ENCODE measurements at regions not wholly inside any gene's neighbourhood (a gene's known extent, or its start where the extent isn't known, plus 50 kb on each side); places are given as distances from the start of the nearest gene placed in this dataset.
"Not testable (repeated sequence)": the region's sequence is repeated elsewhere in the genome, so short reads cannot be mapped to it uniquely, and the experiment has no call there.

DNA sequence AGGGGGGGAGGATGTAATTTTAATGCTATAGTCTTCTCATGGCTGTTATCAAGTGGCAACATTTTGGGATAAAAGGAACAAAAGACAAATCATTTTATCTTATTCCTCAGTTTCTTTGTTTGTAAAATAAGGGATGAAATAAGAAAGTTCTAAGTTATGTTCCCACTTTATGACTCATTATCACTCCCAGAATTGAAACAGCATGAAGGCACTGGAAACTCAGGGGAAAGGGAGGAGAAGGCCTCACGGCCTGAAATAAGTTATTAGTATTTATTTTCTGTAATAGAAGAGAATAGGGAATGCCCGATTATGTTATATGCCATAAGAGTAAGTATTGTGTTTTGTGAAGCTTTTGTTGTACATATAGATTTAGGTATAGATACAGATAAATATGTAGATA lies 85.0 kb upstream of the NAMPT start:
- DNase-seq = no peak

DNA sequence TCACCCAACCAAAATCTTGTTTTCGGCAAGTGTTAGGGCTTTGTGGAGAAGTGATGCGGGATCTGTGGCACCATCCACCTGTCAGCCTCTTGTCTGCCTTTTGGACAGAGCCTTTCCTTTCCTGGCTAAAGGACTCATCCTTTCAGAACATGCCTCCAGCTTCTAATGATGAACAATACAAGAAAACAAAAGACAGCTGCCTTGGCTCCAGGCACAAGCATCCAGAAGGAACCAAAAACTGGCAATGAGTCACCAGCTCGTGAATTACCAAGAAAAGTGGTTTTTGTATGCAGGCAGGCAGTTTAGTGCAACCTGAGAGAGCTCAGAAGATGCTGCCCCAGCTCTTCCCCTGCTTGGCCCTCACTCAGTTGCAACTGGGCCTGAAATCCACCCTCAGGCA lies 84.6 kb upstream of the NAMPT start:
- DNase-seq = no peak

DNA sequence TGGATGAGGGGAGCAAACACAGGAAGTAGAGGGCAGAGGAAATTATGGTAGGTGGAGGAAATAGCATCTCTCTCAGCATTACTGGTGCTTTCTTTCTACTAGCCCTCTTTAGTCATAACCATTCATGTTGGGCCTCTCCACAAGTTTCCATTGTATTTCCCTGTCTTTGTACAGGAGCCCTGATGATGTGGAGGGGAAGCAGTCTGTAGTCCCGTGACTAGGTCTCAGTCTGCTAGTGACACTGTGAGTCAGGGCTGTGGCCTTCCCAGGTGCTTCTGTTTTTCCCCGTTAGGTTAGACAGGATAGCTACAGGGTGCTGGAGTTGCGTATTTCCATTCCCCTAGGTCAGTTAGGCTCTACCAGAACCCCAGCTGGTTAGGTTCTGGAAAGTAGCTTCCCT lies 82.9 kb upstream of the NAMPT start:
- DNase-seq = no peak

DNA sequence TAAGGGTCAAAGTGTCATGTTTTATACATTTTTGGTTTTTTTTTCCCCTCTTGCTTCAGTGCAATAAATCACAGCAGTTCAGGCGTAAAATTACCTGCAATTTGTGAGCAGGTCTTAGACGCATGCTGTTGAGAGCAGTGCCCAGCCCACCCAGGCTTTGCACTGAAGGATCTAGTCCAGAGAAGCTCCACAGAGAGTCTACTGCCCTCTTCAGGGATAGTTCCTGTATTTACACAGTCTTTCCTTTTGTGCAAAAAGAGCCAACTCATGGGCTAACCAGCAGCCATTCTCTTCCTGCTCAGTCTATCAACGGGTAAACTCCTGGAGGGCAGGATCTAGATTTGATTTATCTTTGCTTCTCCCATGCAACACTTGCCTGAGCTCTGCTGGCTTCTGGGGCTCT lies 82.2 kb upstream of the NAMPT start:
- DNase-seq = no peak

DNA sequence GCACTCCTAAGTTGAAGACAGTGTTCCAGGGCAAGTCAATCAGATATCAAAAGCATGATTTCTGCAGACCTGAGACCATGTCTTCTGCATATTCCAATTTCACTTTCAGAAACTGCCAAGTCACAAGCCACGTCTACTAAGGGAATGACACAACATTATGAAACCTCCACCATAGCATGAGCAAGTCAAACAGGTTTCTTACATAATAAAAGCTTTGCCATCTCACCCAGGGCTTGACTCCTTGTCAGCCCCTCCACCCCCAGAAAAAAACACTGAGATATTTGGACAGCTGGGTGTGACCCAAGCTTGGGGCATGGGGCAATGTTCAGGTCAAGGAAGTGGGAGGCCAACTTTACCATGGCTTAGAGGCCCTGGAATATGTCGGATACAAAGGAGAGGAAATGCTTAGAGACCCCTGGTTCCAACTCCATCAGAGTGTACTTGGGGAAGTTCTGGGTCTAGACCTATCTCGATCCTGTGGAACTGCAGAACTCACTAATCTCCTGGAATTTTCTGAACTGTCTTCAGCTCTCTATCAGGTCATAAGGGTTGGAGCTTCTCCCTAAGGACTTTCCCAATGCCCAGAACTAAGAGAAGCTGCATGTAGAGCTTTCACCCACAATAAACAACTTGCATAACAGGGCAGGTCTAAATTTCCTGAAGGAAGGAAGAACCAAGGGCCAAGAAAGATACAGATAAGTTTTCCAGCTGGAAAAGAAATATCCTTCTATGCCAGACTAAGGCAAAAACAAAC lies 80.6 kb upstream of the NAMPT start:
- DNase-seq = no peak

DNA sequence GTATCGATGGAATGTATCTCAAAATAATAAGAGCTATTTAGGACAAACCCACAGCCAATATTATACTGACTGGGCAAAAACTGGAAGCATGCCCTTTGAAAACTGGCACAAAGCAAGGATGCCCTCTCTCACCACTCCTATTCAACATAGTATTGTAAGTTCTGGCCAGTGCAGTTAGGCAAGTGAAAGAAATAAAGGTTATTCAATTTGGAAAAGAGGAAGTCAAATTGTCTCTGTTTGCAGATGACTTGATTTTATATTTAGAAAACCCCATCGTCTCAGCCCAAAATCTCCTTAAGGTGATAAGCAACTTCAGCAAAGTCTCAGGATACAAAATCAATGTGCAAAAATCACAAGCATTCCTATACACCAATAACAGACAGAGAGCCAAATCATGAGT lies 77.7 kb upstream of the NAMPT start:
- DNase-seq = not testable (repeated sequence)

DNA sequence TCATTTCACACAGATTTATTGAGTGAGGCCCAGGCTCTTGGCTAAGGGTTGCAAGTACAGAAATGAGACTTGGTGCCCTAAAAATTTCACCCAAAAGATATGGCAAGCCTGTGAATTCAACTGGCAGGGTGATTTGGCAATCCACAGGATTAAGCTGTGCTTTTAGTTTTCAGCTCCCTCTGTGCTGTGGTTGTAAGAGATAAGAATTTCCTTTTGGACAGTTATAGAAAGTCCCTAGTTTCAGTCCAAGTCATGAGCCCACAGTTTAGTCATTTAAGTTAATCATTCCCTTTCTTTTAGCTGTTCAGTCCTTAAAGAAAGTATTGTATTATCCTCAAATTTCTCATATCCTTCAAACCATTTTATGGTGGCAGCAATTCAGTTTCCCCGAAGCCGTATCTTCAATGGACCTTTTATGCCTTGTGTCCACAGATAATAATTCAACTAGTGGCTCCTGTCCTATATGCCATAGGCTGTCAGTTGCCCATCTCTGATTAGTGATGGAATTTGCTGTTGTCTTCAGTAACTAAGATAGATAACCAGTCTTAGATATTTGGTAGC lies 73.4 kb upstream of the NAMPT start:
- DNase-seq = no peak

DNA sequence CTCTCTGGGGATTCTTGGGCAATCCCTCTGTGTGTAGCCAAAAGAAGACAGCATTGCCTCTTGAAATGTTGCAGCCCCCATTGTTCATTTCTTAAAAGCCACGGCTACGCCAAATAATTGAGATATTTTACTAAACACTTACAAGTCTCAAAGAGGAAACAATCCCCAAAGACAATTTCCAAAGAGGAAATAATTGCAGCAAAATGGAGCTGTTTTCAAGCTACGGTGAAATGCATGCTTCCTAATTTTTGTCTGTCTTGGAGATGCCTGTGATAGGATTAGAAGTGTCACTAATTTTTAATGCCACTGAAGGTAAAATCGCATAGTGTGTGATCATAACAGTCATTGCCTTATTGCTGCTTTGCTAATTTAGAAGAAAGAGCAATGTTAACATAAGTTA lies 72.9 kb upstream of the NAMPT start:
- no peak for DNase-seq

DNA sequence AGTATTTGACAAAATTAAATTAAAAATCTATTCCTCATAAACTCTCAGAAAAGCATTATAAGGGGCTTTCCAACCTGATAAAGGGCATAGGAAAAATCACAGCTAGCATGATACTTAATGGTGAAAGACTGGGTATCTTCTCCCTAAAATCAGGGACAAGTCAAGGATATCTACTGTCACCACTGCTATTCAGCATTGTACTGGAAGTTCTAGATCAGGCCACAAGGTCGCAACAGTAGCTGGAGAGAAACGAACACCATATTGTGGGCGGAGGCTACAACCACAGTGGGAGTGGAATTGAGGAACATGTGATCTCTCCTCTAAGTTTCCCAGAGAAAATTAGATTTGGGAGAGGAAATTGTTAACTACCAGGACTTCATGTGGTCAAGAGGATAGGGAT lies 70.0 kb upstream of the NAMPT start:
- DNase-seq = no peak

DNA sequence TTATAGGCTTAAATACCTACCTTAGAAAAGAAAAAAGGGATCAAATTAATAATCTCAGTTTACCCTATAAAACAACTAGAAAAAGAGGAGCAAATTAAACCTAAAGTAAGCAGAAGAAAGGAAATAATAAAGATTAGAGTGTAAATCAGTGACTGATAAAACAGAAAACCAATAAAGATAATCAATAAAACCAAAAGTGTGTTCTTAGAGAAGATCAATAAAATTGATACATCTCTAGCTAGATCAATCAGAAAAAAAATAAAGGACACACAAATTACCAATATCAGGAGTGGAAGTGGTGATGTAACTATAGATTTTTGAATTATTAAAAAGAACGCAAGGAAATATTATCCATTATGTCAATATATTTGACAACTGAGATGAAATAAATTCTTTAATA lies 69.2 kb upstream of the NAMPT start:
- DNase-seq = no peak

DNA sequence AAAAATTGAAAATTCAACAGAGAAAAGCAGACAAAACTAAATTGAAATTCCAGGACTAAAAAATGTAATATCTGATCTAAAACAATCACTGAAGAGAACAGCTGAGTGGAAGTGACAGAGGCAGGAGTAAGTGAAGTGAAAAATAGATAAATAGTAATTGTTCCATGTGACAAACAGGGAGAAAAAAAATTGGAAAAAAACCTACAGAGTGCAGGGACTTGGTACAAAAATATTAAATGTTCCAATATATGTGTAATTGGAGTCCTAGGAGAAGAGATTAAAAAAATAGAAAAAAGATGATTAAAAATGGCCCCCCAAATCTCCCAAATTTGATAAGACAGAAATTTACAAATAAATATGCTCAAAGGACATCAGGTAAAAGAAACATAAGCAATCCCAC lies 63.4 kb upstream of the NAMPT start:
- DNase-seq = no peak

DNA sequence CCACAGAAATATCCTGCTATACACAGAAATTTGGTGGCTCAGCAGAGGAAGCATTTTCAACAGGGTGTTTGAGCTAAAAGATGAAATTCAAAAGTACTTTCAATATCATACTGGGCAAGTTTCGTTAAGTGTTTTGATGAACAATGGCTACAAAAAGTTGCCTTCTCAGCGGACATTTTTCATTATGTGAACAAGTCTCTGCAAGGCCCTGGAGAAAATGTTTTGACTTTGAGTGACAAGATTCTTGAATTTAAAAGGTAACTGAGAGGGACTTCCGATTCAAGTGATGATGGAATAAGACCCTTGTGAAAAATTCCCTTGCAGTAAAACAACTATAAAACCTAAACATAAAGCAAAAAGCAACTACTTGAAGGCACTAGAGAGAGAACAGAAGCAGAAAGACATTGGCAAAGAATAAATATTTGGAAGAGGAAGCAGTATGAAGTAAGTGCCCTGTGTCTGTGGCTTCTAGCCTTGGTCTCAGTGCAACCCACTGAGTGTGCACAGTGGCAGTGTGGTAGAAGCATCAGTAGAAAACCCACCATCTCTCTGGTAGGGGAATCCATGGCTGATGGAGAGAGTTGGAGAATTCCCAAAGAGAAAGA lies 62.5 kb upstream of the NAMPT start:
- DNase-seq = no peak

DNA sequence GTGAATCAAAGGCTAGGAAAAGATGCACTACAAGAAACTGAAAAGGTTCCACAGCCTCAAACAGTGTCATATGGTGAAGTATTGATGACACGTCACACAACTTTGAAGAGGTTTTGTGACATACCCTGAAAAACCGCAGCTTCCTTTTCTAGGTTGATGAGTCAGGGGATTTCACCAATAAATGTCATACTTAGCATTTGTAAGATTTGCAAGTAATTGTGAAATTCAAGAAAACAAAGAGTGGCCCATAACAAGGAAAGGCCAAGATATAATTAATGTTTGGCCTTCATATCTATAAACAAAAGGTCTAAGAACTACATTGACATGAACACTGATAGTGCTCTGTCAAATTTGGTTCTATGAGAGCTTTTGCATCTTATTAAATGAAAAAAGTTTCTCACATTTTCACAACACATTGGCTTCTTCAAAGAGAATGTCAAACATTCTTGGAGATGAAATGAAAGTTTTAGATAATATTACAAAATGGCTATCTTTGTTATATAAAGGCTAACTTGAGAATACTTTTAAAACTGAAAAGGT lies 62.0 kb upstream of the NAMPT start:
- DNase-seq = peak in 1 of 2 experiments; percentile 57

DNA sequence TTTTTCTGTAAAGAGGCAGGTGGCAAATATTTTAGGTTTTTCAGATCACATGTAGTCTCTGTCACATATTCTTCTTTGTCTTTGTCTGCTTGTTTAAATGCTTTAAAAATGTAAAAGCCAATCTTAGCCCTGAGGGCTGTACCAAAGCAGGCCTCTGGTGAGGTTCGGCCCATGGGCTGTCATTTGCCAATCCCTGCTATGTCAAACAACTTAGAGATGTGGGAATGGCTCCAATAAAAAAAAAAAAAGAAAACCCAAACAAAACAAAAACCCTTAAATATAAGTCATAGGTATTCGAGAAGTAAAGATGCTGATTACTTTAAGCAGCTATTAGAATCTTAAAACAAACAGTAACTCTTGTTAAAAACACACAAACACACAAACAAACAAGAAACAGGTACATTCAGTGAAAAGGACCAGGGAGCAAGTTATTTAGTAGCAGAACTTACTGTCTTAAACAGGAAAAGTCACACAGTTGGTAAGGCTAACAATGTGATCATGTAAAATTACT lies 61.4 kb upstream of the NAMPT start:
- DNase-seq = no peak

DNA sequence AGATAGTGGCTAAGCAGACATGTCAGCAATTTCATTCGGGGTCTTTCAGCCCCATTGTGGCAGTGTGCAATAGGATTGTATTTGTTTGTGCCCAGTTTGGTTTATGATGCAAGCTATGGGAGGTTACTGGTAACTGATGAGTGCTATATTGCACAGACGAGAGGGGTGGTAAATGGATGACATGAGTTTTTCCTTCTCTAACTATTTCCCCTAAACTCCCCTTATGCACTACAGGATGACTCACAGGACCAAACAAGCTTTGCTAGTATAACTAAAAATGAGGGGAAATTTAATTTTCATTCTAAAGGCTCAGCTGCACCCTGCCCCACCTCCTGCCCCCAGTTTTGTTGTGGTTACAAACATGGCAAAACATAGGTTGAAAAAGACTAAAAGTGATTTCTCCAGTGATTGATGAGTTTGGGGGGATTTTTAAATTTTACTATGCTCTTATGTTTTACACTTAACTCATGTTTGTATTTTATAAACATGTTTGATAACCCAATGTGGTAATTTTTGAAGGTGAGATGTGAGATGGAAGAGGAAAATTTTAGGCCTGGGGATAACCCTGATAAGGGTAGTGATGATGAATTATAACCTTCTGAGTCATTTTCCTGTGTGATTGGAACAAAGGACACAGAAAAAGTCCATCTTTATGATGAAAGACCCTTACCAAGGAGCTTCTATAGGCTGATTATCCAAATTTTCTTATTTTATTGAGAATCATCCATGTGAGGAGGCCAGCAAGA lies 60.8 kb upstream of the NAMPT start:
- peak; percentile 30 to 62 for DNase-seq

DNA sequence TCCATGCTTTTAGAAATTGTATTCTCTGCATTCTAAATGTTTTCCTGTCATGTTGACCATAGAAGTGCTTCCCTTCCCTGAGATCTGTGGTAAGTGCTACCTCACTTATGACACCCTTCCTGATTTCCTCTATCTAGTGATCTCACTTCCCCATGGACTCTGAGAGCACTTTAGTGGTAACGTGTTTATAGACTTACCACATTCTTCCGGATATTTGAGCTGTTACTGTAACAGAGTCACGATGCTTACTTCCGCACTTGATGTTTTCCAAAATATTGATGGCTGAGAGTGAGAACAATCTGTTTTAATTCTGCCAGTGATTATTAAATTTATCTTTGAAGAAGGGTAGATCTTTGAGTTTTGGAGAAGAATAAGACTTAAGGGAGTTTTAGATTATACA lies 60.1 kb upstream of the NAMPT start:
- no peak for DNase-seq

DNA sequence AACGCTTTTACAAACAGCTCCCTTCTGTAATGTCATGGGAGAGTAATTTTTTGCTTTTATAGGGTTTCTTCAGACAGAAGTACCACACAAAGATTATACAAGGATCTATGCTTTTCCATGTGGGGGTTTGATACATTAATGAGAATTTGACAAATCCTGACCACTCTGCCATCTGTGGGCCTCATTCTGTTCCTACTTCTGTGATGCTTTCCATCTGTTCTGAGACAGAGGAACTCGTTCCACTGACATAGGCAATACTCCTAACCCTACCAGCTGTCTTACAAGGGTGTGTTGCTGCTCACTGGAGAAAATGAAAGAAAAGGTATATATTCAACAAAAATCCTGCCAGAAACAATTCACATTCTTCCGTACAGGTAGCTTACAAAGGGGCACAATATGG lies 59.4 kb upstream of the NAMPT start:
- DNase-seq = no peak

DNA sequence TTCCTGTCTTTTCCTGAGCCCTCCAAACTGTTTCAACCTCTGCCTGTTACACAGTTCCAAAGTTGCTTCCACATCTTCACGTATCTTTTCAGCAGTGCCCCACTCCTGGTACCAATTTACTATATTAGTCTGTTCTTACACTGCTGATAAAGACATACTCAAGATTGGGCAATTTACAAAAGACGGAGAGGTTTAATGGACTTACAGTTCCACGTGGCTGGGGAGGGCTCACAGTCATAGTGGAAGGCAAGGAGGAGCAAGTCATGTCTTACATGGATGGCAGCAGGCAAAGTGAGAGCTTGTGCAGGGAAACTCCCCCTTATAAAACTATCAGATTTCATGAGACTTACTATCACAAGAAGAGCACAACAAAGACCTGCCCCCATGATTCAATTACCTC lies 57.3 kb upstream of the NAMPT start:
- DNase-seq = not testable (repeated sequence)

DNA sequence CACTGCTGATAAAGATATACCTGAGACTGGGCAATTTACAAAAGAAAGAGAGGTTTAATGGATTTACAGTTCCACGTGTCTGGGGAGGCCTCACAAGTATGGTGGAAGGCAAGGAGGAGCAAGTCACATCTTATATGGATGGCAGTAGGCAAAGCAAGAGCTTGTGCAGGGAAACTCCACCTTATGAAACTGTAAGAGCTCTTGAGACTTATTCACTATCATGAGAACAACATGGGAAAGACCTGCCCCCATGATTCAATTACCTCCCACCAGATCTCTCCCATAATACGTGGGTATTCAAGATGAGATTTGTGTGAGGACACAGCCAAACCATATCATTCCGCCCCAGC lies 55.4 kb upstream of the NAMPT start:
- DNase-seq = not testable (repeated sequence)

DNA sequence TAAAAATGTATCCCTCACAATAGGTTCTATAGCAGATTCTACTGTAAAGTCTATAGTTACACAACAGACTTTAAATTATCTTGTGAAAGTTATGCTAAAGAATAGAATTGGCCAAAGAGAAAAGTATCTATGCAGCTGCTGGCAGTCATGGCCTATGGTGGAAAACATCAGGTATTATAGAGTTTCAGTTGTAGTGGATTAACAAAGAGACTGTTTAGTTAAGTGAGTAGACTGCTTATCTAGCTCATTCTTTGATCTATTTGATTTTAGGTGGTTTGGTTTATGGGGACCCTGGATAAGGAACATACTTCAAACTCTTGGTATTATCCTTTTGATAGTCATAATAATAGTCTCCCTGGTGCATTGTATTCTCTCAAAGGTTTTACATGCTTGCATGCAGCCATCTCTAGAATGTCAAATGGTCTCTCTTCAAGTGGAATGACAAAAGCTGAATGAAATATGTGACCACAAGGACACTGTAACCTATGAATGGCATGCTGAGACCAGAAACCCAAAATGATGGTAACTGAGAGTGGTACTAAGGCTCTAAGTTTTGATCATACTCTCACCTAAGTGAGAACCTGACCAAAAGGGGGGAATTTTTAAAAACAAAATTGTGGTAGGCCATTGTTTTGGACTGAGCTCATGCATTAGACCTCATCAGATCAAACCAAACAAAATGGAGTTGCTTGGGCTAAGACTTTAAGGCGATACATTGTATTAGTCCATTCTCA lies 54.9 kb upstream of the NAMPT start:
- DNase-seq = no peak

DNA sequence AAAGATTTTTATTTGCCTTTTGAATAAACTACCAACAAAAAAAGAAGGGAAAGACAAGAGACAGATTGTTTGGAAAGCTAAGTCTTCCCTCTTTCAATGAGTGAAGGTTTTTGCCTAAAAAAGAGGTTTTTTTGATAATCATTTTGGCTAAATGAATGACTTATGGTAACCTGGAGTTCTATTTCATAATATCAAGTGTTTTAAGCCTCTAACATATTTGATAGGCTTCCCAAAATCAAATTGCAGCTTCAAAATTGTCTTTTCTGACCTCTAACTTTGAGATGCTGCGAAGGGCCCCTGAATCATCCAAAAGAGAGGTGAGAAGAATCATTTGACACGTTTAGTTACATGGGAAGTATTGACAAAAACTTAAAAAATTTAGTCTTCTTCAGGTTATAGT lies 53.0 kb upstream of the NAMPT start:
- DNase-seq = no peak

DNA sequence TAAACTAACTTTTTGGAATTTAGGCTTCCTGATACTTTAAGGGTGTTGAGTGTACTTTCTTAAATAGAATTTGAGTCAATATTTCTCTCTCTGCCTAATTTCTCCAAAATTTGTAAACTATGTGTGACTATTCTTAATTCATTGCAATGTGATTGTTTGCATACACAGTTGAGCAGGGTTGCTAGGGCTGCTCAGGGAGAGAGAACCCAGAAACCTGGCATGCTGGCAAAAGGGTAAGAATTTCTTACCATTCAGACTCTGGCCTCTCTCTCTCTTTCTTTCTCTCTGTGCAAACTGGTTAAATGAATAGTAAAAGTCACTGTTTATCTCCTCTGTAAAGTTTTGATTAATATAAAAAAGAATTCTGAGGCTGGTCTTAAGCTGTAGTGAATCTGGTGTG lies 51.0 kb upstream of the NAMPT start:
- DNase-seq = no peak
